GM13976 (cell line): ENCODE measurements at regions not wholly inside any gene's neighbourhood (a gene's known extent, or its start where the extent isn't known, plus 50 kb on each side); places are given as distances from the start of the nearest gene placed in this dataset.

Source experiments
- DNase-seq: peaks from one replicate; pipeline ENCODE4 v3.0.0; 2012; ENCODE audit warnings: low spot score
- CTCF ChIP-seq: IDR thresholded peaks from 2 replicates; pipeline ENCODE4 v1.5.1; 2012; ENCODE audit warnings: borderline replicate concordance, mild to moderate bottlenecking; ENCODE audit not compliant: insufficient read depth; ENCODE audit errors: extremely low read depth, missing control alignments, control extremely low read depth
- in situ Hi-C: fragments of 300-500 bp; cut with MboI; formaldehyde crosslinking; loops from one replicate; pipeline ENCODE4 v1.12.0; 2022; ENCODE audit warnings: low sequenced_read_pairs, mixed read lengths, inconsistent platforms; ENCODE audit not compliant: unreplicated experiment

- TF ChIP-seq CTCF: no peak
- in situ Hi-C loops: no loop called here
- DNase-seq: no peak
Measured at GRCh38 chr18:61196750-61197149, 136.5 kb upstream of the CDH20 start.

- in situ Hi-C loops: no loop called here
- no peak for TF ChIP-seq CTCF
- DNase-seq: no peak
Measured at GRCh38 chr18:61198486-61198885, 134.7 kb upstream of the CDH20 start.

GRCh38 chr18:61199171-61199848 is 133.9 kb upstream of the CDH20 start:
- DNase-seq: no peak
- no peak for TF ChIP-seq CTCF
- in situ Hi-C loops: no loop called here

- TF ChIP-seq CTCF: no peak
- DNase-seq: no peak
- in situ Hi-C loops: no loop called here
Measured at GRCh38 chr18:61201511-61201910, 131.7 kb upstream of the CDH20 start.

GRCh38 chr18:61203151-61203550 is 130.1 kb upstream of the CDH20 start:
- in situ Hi-C loops: no loop called here
- TF ChIP-seq CTCF: no peak
- no peak for DNase-seq

- no peak for DNase-seq
- TF ChIP-seq CTCF: no peak
- in situ Hi-C loops: no loop called here
Measured at GRCh38 chr18:61209801-61210200, 123.4 kb upstream of the CDH20 start.
